IMR-90 (cell line): ENCODE measurements at regions not wholly inside any gene's neighbourhood (a gene's known extent, or its start where the extent isn't known, plus 50 kb on each side); places are given as distances from the start of the nearest gene placed in this dataset.

ENCODE experiments used
- ATAC-seq: fragments of 200-7000 bp; cut with Tn5 transposase; 2 replicates; pipeline ENCODE4 v1.9.1; 2020; ENCODE audit warnings: low read depth, mild to moderate bottlenecking, moderate library complexity
- BruUV-seq: library from RNA; stranded (reverse); fragments of 400-500 nt; replicated peaks from 2 replicates; lab custom pipeline; 2021; lab: Mats Ljungman, UMichigan
- CTCF ChIA-PET: fragments of 300-600 bp; formaldehyde crosslinking; extraction: SDS; loops from one replicate; lab custom pipeline; 2021; ENCODE audit warnings: antibody characterized with exemption; lab: Yijun Ruan, JAX
- POLR2A ChIA-PET: fragments of 300-600 bp; sonication (Branson Sonifier 250); formaldehyde crosslinking; loops from one replicate; lab custom pipeline; 2022; ENCODE audit warnings: antibody characterized with exemption; ENCODE audit not compliant: unreplicated experiment; lab: Charles Lee
- DNase-seq: peaks from one replicate; pipeline ENCODE4 v3.0.0; 2013
- H2AFZ ChIP-seq: replicated peaks from 2 replicates; pipeline ENCODE3; 2013; ENCODE audit warnings: low read length, mild to moderate bottlenecking; ENCODE audit not compliant: poor library complexity
- H2AK5ac ChIP-seq: 2 replicates; pipeline ENCODE4 v1.6.1; 2013; ENCODE audit warnings: low read depth, low read length, inconsistent platforms
- H2AK9ac ChIP-seq: replicated peaks from 2 replicates; pipeline ENCODE3; 2013; ENCODE audit warnings: mild to moderate bottlenecking, low read depth, low read length, moderate library complexity; ENCODE audit not compliant: poor library complexity
- H2BK120ac ChIP-seq: 2 replicates; pipeline ENCODE4 v1.6.1; 2013; ENCODE audit warnings: low read depth, low read length, inconsistent platforms
- H2BK15ac ChIP-seq: 3 replicates; pipeline ENCODE4 v1.6.1; 2013; ENCODE audit warnings: low read depth, low read length, inconsistent platforms
- H2BK20ac ChIP-seq: 2 replicates; pipeline ENCODE4 v1.6.1; 2013; ENCODE audit warnings: low read depth, mild to moderate bottlenecking, inconsistent platforms, low read length, moderate library complexity
- H2BK5ac ChIP-seq: 2 replicates; pipeline ENCODE4 v1.6.1; 2013; ENCODE audit warnings: mild to moderate bottlenecking, low read depth, low read length, inconsistent platforms; ENCODE audit not compliant: poor library complexity, severe bottlenecking
- H3K14ac ChIP-seq: replicated peaks from 2 replicates; pipeline ENCODE4 v1.6.1; 2013; ENCODE audit warnings: low read depth, low read length, inconsistent platforms
- H3K18ac ChIP-seq: 2 replicates; pipeline ENCODE4 v1.6.1; 2013; ENCODE audit warnings: low read depth, low read length, control low read depth
- H3K23ac ChIP-seq: 2 replicates; pipeline ENCODE4 v1.6.1; 2013; ENCODE audit warnings: low read depth, low read length, inconsistent platforms
- H3K27ac ChIP-seq: 2 replicates; pipeline ENCODE4 v1.5.1; 2013; ENCODE audit warnings: mild to moderate bottlenecking, control low read depth, low read length; ENCODE audit not compliant: insufficient read depth
- H3K27me3 ChIP-seq: 2 replicates; pipeline ENCODE4 v1.6.1; 2013; ENCODE audit warnings: low read length; ENCODE audit not compliant: control insufficient read depth, insufficient read depth
- H3K36me3 ChIP-seq: 2 replicates; pipeline ENCODE4 v1.6.1; 2013; ENCODE audit warnings: low read length, mixed read lengths; ENCODE audit not compliant: control insufficient read depth, insufficient read depth
- H3K4ac ChIP-seq: 2 replicates; pipeline ENCODE4 v1.6.1; 2013; ENCODE audit warnings: low read depth, low read length, inconsistent platforms
- H3K4me1 ChIP-seq: 2 replicates; pipeline ENCODE4 v1.6.1; 2013; ENCODE audit warnings: low read length, mixed read lengths; ENCODE audit not compliant: control insufficient read depth, insufficient read depth
- H3K4me2 ChIP-seq: 2 replicates; pipeline ENCODE4 v1.6.1; 2013; ENCODE audit warnings: low read depth, mild to moderate bottlenecking, control low read depth, low read length, moderate library complexity
- H3K4me3 ChIP-seq: 2 replicates; pipeline ENCODE4 v1.5.1; 2013; ENCODE audit warnings: low read depth, mild to moderate bottlenecking, control low read depth, low read length, moderate library complexity; ENCODE audit not compliant: insufficient read depth
- H3K56ac ChIP-seq: 2 replicates; pipeline ENCODE4 v1.6.1; 2013; ENCODE audit warnings: low read length, inconsistent platforms; ENCODE audit not compliant: insufficient read depth; ENCODE audit errors: extremely low read depth
- H3K79me1 ChIP-seq, 2 experiments: 2 replicates each; pipeline ENCODE4 v1.6.1; 2013; ENCODE audit warnings: low read length in 2 of 2, inconsistent platforms in 1 of 2, low read depth in 1 of 2
- H3K9ac ChIP-seq: 2 replicates; pipeline ENCODE4 v1.6.1; 2013; ENCODE audit warnings: low read depth, low read length, control low read depth
- H3K9me1 ChIP-seq: 2 replicates; pipeline ENCODE4 v1.6.1; 2013; ENCODE audit warnings: low read length, inconsistent platforms; ENCODE audit not compliant: insufficient read depth
- H3K9me3 ChIP-seq: 2 replicates; pipeline ENCODE4 v1.6.1; 2013; ENCODE audit warnings: low read length; ENCODE audit not compliant: control insufficient read depth, insufficient read depth
- H4K20me1 ChIP-seq: 2 replicates; pipeline ENCODE4 v1.6.1; 2013; ENCODE audit warnings: low read length, inconsistent platforms; ENCODE audit not compliant: insufficient read depth
- H4K5ac ChIP-seq: 2 replicates; pipeline ENCODE4 v1.6.1; 2013; ENCODE audit warnings: mild to moderate bottlenecking, low read depth, low read length, control low read depth
- H4K8ac ChIP-seq, 2 experiments: 2 replicates each; pipeline ENCODE4 v1.6.1; 2013; ENCODE audit warnings: low read depth in 2 of 2, low read length in 2 of 2, control low read depth in 1 of 2, inconsistent platforms in 1 of 2
- H4K91ac ChIP-seq: 2 replicates; pipeline ENCODE4 v1.6.1; 2013; ENCODE audit warnings: low read depth, low read length, inconsistent platforms; ENCODE audit not compliant: insufficient read depth
- MAFK ChIP-seq: IDR thresholded peaks from 2 replicates; pipeline ENCODE4 v1.6.1; 2012; ENCODE audit warnings: low read depth, low read length, improper control_type of control experiment
- MAZ ChIP-seq: IDR thresholded peaks from 2 replicates; pipeline ENCODE4 v1.6.1; 2012; ENCODE audit warnings: low read depth, mild to moderate bottlenecking, low read length, improper control_type of control experiment, moderate library complexity, borderline replicate concordance
- MXI1 ChIP-seq: IDR thresholded peaks from 2 replicates; pipeline ENCODE4 v1.6.1; 2012; ENCODE audit warnings: low read depth, mild to moderate bottlenecking, low read length, moderate library complexity, borderline replicate concordance
- POLR2A ChIP-seq: IDR thresholded peaks from 2 replicates; pipeline ENCODE4 v1.6.1; 2012; ENCODE audit warnings: mild to moderate bottlenecking, low read depth, low read length
- RCOR1 ChIP-seq: IDR thresholded peaks from 2 replicates; pipeline ENCODE4 v1.6.1; 2012; ENCODE audit warnings: mild to moderate bottlenecking, low read length, improper control_type of control experiment; ENCODE audit not compliant: insufficient replicate concordance
- WGBS, 2 experiments: methylation state at CpG; one replicate each; pipeline versions ENCODE4 v1.1.5 to v1.1.7; 2013; ENCODE audit warnings: missing lambda C conversion rate in 2 of 2; ENCODE audit not compliant: insufficient read length in 1 of 2; ENCODE audit errors: extremely low coverage in 2 of 2; 5-methylcytosine and 5-hydroxymethylcytosine counted together
- dilution Hi-C: fragments of 300-500 bp; cut with HindIII; formaldehyde crosslinking; loops from one replicate; pipeline ENCODE4 v1.14.3; 2018; ENCODE audit warnings: low sequenced_read_pairs; ENCODE audit not compliant: unreplicated experiment
- in situ Hi-C: fragments of 300-500 bp; cut with MboI; formaldehyde crosslinking; loops from 3 replicates; pipeline ENCODE4 v1.14.3; 2019; ENCODE audit warnings: low sequenced_read_pairs, inconsistent platforms, mixed read lengths
- intact Hi-C: fragments of 100-400 bp; cut with micrococcal nuclease; formaldehyde crosslinking; loops from 2 replicates; pipeline ENCODE4 v1.10.0; 2022
- TF ChIP-seq, protein P1 (sequence below): fragments of 150-350 bp; IDR thresholded peaks from 2 replicates; pipeline ENCODE4 v1.6.1; 2016; ENCODE audit warnings: low read depth, mild to moderate bottlenecking, low read length, moderate library complexity, borderline replicate concordance
- TF ChIP-seq, protein P2 (sequence below): fragments of 150-350 bp; IDR thresholded peaks from 2 replicates; pipeline ENCODE4 v1.6.1; 2017; ENCODE audit warnings: mild to moderate bottlenecking, antibody characterized with exemption, low read length, low read depth

DNA sequence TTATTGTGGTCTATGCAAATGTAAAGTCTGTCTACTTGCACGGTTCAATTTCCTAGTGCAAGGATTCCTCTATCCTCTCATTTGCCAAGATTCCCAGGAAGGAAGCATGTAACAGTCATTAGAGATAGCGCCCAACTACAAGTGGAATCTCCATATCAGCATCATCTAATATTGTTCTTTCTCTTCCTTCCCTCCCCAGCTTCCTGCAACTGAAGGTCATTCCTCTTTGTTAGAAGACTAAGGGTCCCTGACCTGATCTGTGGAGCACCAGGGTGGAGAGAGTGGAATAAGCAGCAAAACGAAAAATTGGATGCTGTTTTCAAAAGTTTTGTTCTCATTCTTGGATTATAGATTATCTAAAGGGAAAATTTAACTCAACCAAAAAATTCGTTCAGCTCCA is 714.0 kb downstream of the DIAPH3 start:
- Histone ChIP-seq H3K27ac (no peak overlapping the region), H3K56ac (no peak overlapping the region), H2BK15ac (no peak overlapping the region), H4K20me1 (no peaks in the 10 kb centered on the region), H2BK5ac (no peak overlapping the region), H3K23ac (no peak overlapping the region), H3K4ac (peak overlapping the region; percentile 5; the same call in 1 of the 2 replicates), H3K9me3 (no peaks in the 10 kb centered on the region), H3K27me3 (no peaks in the 10 kb centered on the region), H3K4me1 (peaks cover 3% of the 10 kb centered on the region; the same call in 1 of the 2 replicates), H3K4me3 (no peak overlapping the region), H3K14ac (0 out of 2 replicates have a peak overlapping the region, but pooled peaks have one; percentile 21), H3K9ac (no peak overlapping the region), H2BK20ac (peak overlapping the region; percentile 9; the same call in 1 of the 2 replicates), H2AK5ac (no peak overlapping the region), H4K5ac (no peak overlapping the region), H3K9me1 (no peaks in the 10 kb centered on the region), H4K8ac (no peak overlapping the region), H3K4me2 (no peak overlapping the region), H4K91ac (no peak overlapping the region), H2AK9ac (no peak overlapping the region), H3K79me1 (no peaks in the 10 kb centered on the region), H3K18ac (peak overlapping the region; percentile 6; the same call in 1 of the 2 replicates), H2AFZ (no peak overlapping the region), H2BK120ac (peak overlapping the region; percentile 61), H3K36me3 (no peaks in the 10 kb centered on the region)
- CTCF ChIA-PET: no interaction called here
- ATAC-seq: no peak
- no CpG with 5 or more reads among the region's 4 CpGs for WGBS, 2 experiments
- POLR2A ChIA-PET: no interaction called here
- intact Hi-C loops: no loop called here
- in situ Hi-C loops: loop anchor here (10.0 kb wide), 1 partner anchor 55 kb away; no protein-coding TSS in a partner anchor
- no peak for TF ChIP-seq RCOR1
- TF ChIP-seq MXI1: no peak
- TF ChIP-seq, protein P1, sequence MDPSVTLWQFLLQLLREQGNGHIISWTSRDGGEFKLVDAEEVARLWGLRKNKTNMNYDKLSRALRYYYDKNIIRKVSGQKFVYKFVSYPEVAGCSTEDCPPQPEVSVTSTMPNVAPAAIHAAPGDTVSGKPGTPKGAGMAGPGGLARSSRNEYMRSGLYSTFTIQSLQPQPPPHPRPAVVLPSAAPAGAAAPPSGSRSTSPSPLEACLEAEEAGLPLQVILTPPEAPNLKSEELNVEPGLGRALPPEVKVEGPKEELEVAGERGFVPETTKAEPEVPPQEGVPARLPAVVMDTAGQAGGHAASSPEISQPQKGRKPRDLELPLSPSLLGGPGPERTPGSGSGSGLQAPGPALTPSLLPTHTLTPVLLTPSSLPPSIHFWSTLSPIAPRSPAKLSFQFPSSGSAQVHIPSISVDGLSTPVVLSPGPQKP: no peak
- no peak for TF ChIP-seq MAZ
- TF ChIP-seq, protein P2, sequence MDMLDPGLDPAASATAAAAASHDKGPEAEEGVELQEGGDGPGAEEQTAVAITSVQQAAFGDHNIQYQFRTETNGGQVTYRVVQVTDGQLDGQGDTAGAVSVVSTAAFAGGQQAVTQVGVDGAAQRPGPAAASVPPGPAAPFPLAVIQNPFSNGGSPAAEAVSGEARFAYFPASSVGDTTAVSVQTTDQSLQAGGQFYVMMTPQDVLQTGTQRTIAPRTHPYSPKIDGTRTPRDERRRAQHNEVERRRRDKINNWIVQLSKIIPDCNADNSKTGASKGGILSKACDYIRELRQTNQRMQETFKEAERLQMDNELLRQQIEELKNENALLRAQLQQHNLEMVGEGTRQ: no peak
- no peak for TF ChIP-seq MAFK
- no peak for TF ChIP-seq POLR2A
- no peak for DNase-seq
- dilution Hi-C loops: no loop called here
- BruUV-seq: no TSS peak
